Vagina (tissue), 2 donors: ENCODE measurements at regions not wholly inside any gene's neighbourhood (a gene's known extent, or its start where the extent isn't known, plus 50 kb on each side); places are given as distances from the start of the nearest gene placed in this dataset.

Experiments
- POLR2A ChIP-seq, 2 donors: fragments of 450-650 bp; IDR thresholded peaks; one replicate each; pipeline ENCODE4 v1.6.1; 2017; ENCODE audit warnings: antibody characterized with exemption in 2 of 2, mild to moderate bottlenecking in 2 of 2, moderate library complexity in 2 of 2
- POLR2AphosphoS5 ChIP-seq, 2 donors: sonication (generic); formaldehyde crosslinking; IDR thresholded peaks; one replicate each; pipeline ENCODE4 v1.9.0; 2017; ENCODE audit warnings: antibody characterized with exemption in 2 of 2, mild to moderate bottlenecking in 2 of 2, low read depth in 1 of 2; ENCODE audit not compliant: insufficient read depth in 1 of 2
- TF ChIP-seq, protein P1 (sequence below), 3 experiments: fragments of 450-650 bp in 2 of 3; fragments of 200-600 bp in 1 of 3; sonication (generic) in 1 of 3; IDR thresholded peaks; one replicate each; pipeline ENCODE4 v1.5.1; 2017 to 2019; ENCODE audit warnings: antibody characterized with exemption in 3 of 3, mild to moderate bottlenecking in 2 of 3, moderate library complexity in 2 of 3

DNA sequence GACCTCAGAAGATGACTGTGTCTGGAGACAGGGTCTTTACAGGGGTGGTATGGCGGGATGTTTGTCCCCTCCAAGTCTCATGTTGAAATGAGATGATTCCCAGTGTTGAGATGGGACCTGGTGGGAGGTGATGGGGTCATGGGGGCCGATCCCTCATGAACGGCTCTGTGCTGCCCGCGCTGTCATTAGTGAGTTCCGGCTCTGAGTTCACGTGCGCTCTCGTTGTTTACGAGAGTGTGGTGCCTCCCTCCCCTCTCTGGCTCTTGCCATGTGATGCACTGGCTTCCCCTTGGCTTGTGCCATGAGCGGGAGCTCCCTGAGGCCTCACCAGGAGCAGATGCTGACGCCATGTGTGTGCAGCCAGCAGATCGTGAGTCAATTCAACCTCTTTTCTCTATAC is 830.8 kb downstream of the TBC1D22A start:
- TF ChIP-seq POLR2A (IDR thresholded peaks at IDR 0.05) (no peak), POLR2AphosphoS5 (IDR thresholded peaks at IDR 0.05; ENCODE audit: insufficient read depth in 1 of 2, low read depth in 1 of 2) (no peak)
- TF ChIP-seq, protein P1, sequence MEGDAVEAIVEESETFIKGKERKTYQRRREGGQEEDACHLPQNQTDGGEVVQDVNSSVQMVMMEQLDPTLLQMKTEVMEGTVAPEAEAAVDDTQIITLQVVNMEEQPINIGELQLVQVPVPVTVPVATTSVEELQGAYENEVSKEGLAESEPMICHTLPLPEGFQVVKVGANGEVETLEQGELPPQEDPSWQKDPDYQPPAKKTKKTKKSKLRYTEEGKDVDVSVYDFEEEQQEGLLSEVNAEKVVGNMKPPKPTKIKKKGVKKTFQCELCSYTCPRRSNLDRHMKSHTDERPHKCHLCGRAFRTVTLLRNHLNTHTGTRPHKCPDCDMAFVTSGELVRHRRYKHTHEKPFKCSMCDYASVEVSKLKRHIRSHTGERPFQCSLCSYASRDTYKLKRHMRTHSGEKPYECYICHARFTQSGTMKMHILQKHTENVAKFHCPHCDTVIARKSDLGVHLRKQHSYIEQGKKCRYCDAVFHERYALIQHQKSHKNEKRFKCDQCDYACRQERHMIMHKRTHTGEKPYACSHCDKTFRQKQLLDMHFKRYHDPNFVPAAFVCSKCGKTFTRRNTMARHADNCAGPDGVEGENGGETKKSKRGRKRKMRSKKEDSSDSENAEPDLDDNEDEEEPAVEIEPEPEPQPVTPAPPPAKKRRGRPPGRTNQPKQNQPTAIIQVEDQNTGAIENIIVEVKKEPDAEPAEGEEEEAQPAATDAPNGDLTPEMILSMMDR (IDR thresholded peaks at IDR 0.05) = no peak
